HG03439 (cell line): ENCODE measurements at regions not wholly inside any gene's neighbourhood (a gene's known extent, or its start where the extent isn't known, plus 50 kb on each side); places are given as distances from the start of the nearest gene placed in this dataset.
"Not testable (repeated sequence)": the region's sequence is repeated elsewhere in the genome, so short reads cannot be mapped to it uniquely, and the experiment has no call there.

Source experiments
- ATAC-seq: cut with Tn5 transposase; IDR thresholded peaks from one replicate; pipeline ENCODE4 v1.9.1; 2021; ENCODE audit warnings: mild to moderate bottlenecking, moderate library complexity; ENCODE audit not compliant: unreplicated experiment

GRCh38 chr1:168825129-168825528 lies 96.1 kb upstream of the DPT start:
- ATAC-seq = no peak

- no peak for ATAC-seq
These were observed 96.8 kb upstream of the DPT start for GRCh38 chr1:168825820-168826219.

GRCh38 chr1:168826269-168826668 lies 97.3 kb upstream of the DPT start:
- ATAC-seq = no peak

GRCh38 chr1:168827557-168827956 lies 98.6 kb upstream of the DPT start:
- no peak for ATAC-seq

- ATAC-seq = no peak
These were observed 100.9 kb upstream of the DPT start for GRCh38 chr1:168829876-168830275.

GRCh38 chr1:168830562-168830961 lies 101.6 kb upstream of the DPT start:
- ATAC-seq = no peak

GRCh38 chr1:168832661-168833060 lies 103.7 kb upstream of the DPT start:
- ATAC-seq = no peak

- ATAC-seq = no peak
These were observed 104.4 kb upstream of the DPT start for GRCh38 chr1:168833362-168833761.

GRCh38 chr1:168833801-168834224 lies 104.8 kb upstream of the DPT start:
- ATAC-seq = no peak

- no peak for ATAC-seq
These were observed 105.3 kb upstream of the DPT start for GRCh38 chr1:168834225-168834872.

GRCh38 chr1:168835176-168835575 lies 106.2 kb upstream of the DPT start:
- ATAC-seq = no peak

- no peak for ATAC-seq
These were observed 106.8 kb upstream of the DPT start for GRCh38 chr1:168835791-168836190.

- no peak for ATAC-seq
These were observed 107.5 kb upstream of the DPT start for GRCh38 chr1:168836469-168836868.

GRCh38 chr1:168837230-168837629 lies 108.2 kb upstream of the DPT start:
- not testable (repeated sequence) for ATAC-seq

- no peak for ATAC-seq
These were observed 113.3 kb upstream of the DPT start for GRCh38 chr1:168842306-168842705.

- ATAC-seq = no peak
These were observed 113.9 kb upstream of the DPT start for GRCh38 chr1:168842916-168843315.

- ATAC-seq = no peak
These were observed 114.4 kb upstream of the DPT start for GRCh38 chr1:168843401-168843800.

GRCh38 chr1:168843950-168844349 lies 114.9 kb upstream of the DPT start:
- no peak for ATAC-seq

- no peak for ATAC-seq
These were observed 116.1 kb upstream of the DPT start for GRCh38 chr1:168845140-168845539.

- no peak for ATAC-seq
These were observed 119.0 kb upstream of the DPT start for GRCh38 chr1:168848051-168848450.

GRCh38 chr1:168861421-168862004 lies 132.5 kb upstream of the DPT start:
- no peak for ATAC-seq

GRCh38 chr1:168863772-168864171 lies 134.8 kb upstream of the DPT start:
- no peak for ATAC-seq

- no peak for ATAC-seq
These were observed 135.3 kb upstream of the DPT start for GRCh38 chr1:168864266-168864665.
